ENCODE measurements at regions not wholly inside any gene's neighbourhood (a gene's known extent, or its start where the extent isn't known, plus 50 kb on each side); places are given as distances from the start of the nearest gene placed in this dataset.

GRCh38 chr6:11331111-11331510 lies 98.6 kb upstream of the NEDD9 start:
- intact Hi-C loops (cut with DNase I), result no loop called here
- H3K27ac ChIP-seq, result no peak overlapping the region
- 83 to 91% methylated on average over 5 of the region's 5 CpGs for WGBS, 2 donors
- peak in 1 of 4 donors; percentile 10 for ATAC-seq
- DNase-seq, result no peak
- H3K9me3 ChIP-seq, result no peaks in the 10 kb centered on the region
- FAIRE-seq, result no peak
- no peak overlapping the region for H3K4me3 ChIP-seq
- no peaks in the 10 kb centered on the region for H3K36me3 ChIP-seq
- H3K4me1 ChIP-seq, result peaks cover 0 to 4% (median 0%) of the 10 kb centered on the region in 3 donors
- no peaks in the 10 kb centered on the region for H3K27me3 ChIP-seq
- TF ChIP-seq CTCF (IDR thresholded peaks at IDR 0.05), result no peak

- H3K27me3 ChIP-seq, result no peaks in the 10 kb centered on the region
- peak overlapping the region in 1 of 4 donors; percentile 27 for H3K27ac ChIP-seq
- peak; percentile 31 to 89 (median 82) for ATAC-seq
- WGBS, 2 donors, result 37 to 60% methylated on average over 3 of the region's 3 CpGs
- DNase-seq, result no peak
- no peak overlapping the region for H3K4me3 ChIP-seq
- no peak for TF ChIP-seq CTCF (IDR thresholded peaks at IDR 0.05)
- H3K4me1 ChIP-seq, result peaks cover 0 to 4% (median 0%) of the 10 kb centered on the region in 3 donors
- intact Hi-C loops (cut with DNase I), result no loop called here
- no peaks in the 10 kb centered on the region for H3K36me3 ChIP-seq
- no peaks in the 10 kb centered on the region for H3K9me3 ChIP-seq
- no peak for FAIRE-seq
Measured at GRCh38 chr6:11330413-11330760, 97.9 kb upstream of the NEDD9 start.

GRCh38 chr6:11329726-11330412 lies 97.4 kb upstream of the NEDD9 start:
- FAIRE-seq (no peak), ATAC-seq (peak in 1 of 4 donors; percentile 27), DNase-seq (no peak)
- H3K27ac ChIP-seq, result peak overlapping the region in 1 of 4 donors; percentile 27
- H3K36me3 ChIP-seq, result no peaks in the 10 kb centered on the region
- H3K4me3 ChIP-seq, result no peak overlapping the region
- no peaks in the 10 kb centered on the region for H3K27me3 ChIP-seq
- 71% methylated on average over 10 of the region's 10 CpGs for WGBS, 2 donors
- no peaks in the 10 kb centered on the region for H3K9me3 ChIP-seq
- peaks cover 0 to 4% (median 0%) of the 10 kb centered on the region in 3 donors for H3K4me1 ChIP-seq
- intact Hi-C loops (cut with DNase I), result no loop called here
- TF ChIP-seq CTCF (IDR thresholded peaks at IDR 0.05), result no peak

DNA sequence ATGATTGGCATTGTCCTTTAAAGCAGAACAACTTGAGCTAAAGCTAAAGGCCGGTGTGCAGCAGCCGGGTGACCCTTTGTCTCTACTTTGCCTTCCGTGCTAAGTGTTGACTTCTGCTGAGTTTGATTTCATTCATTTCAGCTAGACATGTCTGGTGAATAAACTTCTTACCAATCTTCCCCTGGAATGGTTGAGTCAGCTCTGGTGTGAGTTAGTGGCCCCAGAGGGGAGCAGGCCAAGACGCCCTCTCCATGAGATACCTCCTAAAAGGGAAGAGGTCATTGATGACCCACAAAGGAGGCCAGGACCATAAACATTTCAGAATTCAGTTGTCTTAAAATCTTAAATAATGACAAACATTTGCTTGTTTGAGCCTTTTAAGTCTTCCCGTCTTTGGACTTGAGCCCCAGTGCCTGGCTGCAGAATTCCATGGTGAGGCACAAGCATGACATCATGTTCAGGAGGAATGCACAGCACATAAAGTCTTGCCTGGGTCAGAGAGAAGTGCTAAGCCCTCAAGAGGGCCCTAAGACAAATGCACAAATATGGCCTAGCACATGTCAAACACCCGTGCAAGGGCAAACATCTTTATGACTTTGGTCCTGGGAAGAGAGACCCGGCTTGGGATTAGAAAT lies 96.3 kb upstream of the NEDD9 start:
- Histone ChIP-seq H3K36me3 (no peaks in the 10 kb centered on the region), H3K27ac (no peak overlapping the region), H3K4me1 (peaks cover 0 to 4% (median 0%) of the 10 kb centered on the region in 3 donors), H3K27me3 (no peaks in the 10 kb centered on the region), H3K9me3 (no peaks in the 10 kb centered on the region), H3K4me3 (no peak overlapping the region)
- intact Hi-C loops (cut with DNase I), result no loop called here
- FAIRE-seq (no peak), ATAC-seq (no peak), DNase-seq (no peak)
- WGBS, 2 donors, result 92 to 96% methylated on average over 7 of the region's 7 CpGs
- TF ChIP-seq CTCF (IDR thresholded peaks at IDR 0.05), result no peak

GRCh38 chr6:11327961-11328360 lies 95.5 kb upstream of the NEDD9 start:
- intact Hi-C loops (cut with DNase I), result no loop called here
- Histone ChIP-seq H3K9me3 (no peaks in the 10 kb centered on the region), H3K27me3 (no peaks in the 10 kb centered on the region), H3K27ac (no peak overlapping the region), H3K36me3 (no peaks in the 10 kb centered on the region), H3K4me3 (no peak overlapping the region), H3K4me1 (peaks cover 0 to 4% (median 0%) of the 10 kb centered on the region in 3 donors)
- WGBS, 2 donors, result 77 to 92% methylated on average over 3 of the region's 3 CpGs
- no peak for ATAC-seq
- no peak for TF ChIP-seq CTCF (IDR thresholded peaks at IDR 0.05)
- FAIRE-seq, result no peak
- no peak for DNase-seq

Data from pancreas (tissue), 10 donors.